ENCODE measurements at regions not wholly inside any gene's neighbourhood (a gene's known extent, or its start where the extent isn't known, plus 50 kb on each side); places are given as distances from the start of the nearest gene placed in this dataset.

- no peak for FAIRE-seq
- 77 to 88% (median 80%) methylated on average over 7 of the region's 7 CpGs for WGBS, 3 donors
- no peak overlapping the region for H3K27ac ChIP-seq (ENCODE audit: low read depth in 1 of 3, low read length in 2 of 3)
Measured at GRCh38 chr20:41932431-41932830, 314.3 kb upstream of the CHD6 start.

GRCh38 chr20:41927655-41928054, 309.5 kb upstream of the CHD6 start:
- Histone ChIP-seq H3K27ac (ENCODE audit: low read depth in 1 of 3, low read length in 2 of 3) (no peak overlapping the region), H3K36me3 (ENCODE audit: control insufficient read depth in 3 of 3, insufficient read depth in 2 of 3, low read depth in 1 of 3, low read length in 3 of 3) (no peaks in the 10 kb centered on the region), H3K27me3 (ENCODE audit: control insufficient read depth in 3 of 3, insufficient read depth in 3 of 3, low read length in 3 of 3) (peaks cover 0 to 2% (median 0%) of the 10 kb centered on the region in 3 donors), H3K4me3 (ENCODE audit: low read depth in 1 of 3, low read length in 3 of 3) (no peak overlapping the region), H3K4me1 (ENCODE audit: control insufficient read depth in 3 of 3, insufficient read depth in 2 of 3, low read depth in 1 of 3, low read length in 2 of 3) (no peaks in the 10 kb centered on the region), H3K9me3 (ENCODE audit: control insufficient read depth in 2 of 2, insufficient read depth in 1 of 2, low read depth in 1 of 2, low read length in 1 of 2) (no peaks in the 10 kb centered on the region)
- DNase-seq (no peak), FAIRE-seq (no peak)
- 54 to 74% (median 58%) methylated on average over 2 of the region's 2 CpGs for WGBS, 3 donors

More at GRCh38 chr20:41932431-41932830, 314.3 kb upstream of the CHD6 start:
- Histone ChIP-seq H3K36me3 (ENCODE audit: control insufficient read depth in 3 of 3, insufficient read depth in 2 of 3, low read depth in 1 of 3, low read length in 3 of 3) (no peaks in the 10 kb centered on the region), H3K4me3 (ENCODE audit: low read depth in 1 of 3, low read length in 3 of 3) (no peak overlapping the region), H3K4me1 (ENCODE audit: control insufficient read depth in 3 of 3, insufficient read depth in 2 of 3, low read depth in 1 of 3, low read length in 2 of 3) (no peaks in the 10 kb centered on the region), H3K27me3 (ENCODE audit: control insufficient read depth in 3 of 3, insufficient read depth in 3 of 3, low read length in 3 of 3) (no peaks in the 10 kb centered on the region), H3K9me3 (ENCODE audit: control insufficient read depth in 2 of 2, insufficient read depth in 1 of 2, low read depth in 1 of 2, low read length in 1 of 2) (no peaks in the 10 kb centered on the region)
- no peak for DNase-seq

GRCh38 chr20:41927189-41927588, 309.0 kb upstream of the CHD6 start:
- peaks cover 0 to 2% (median 0%) of the 10 kb centered on the region in 3 donors for H3K27me3 ChIP-seq (ENCODE audit: control insufficient read depth in 3 of 3, insufficient read depth in 3 of 3, low read length in 3 of 3)
- H3K4me1 ChIP-seq (ENCODE audit: control insufficient read depth in 3 of 3, insufficient read depth in 2 of 3, low read depth in 1 of 3, low read length in 2 of 3), result no peaks in the 10 kb centered on the region
- WGBS, 3 donors, result 78 to 87% (median 83%) methylated on average over 2 of the region's 2 CpGs
- H3K4me3 ChIP-seq (ENCODE audit: low read depth in 1 of 3, low read length in 3 of 3), result no peak overlapping the region
- FAIRE-seq (no peak), DNase-seq (no peak)
- no peak overlapping the region for H3K27ac ChIP-seq (ENCODE audit: low read depth in 1 of 3, low read length in 2 of 3)
- H3K36me3 ChIP-seq (ENCODE audit: control insufficient read depth in 3 of 3, insufficient read depth in 2 of 3, low read depth in 1 of 3, low read length in 3 of 3), result no peaks in the 10 kb centered on the region
- no peaks in the 10 kb centered on the region for H3K9me3 ChIP-seq (ENCODE audit: control insufficient read depth in 2 of 2, insufficient read depth in 1 of 2, low read depth in 1 of 2, low read length in 1 of 2)

- H3K4me3 ChIP-seq (ENCODE audit: low read depth in 1 of 3, low read length in 3 of 3), result no peak overlapping the region
- no peaks in the 10 kb centered on the region for H3K36me3 ChIP-seq (ENCODE audit: control insufficient read depth in 3 of 3, insufficient read depth in 2 of 3, low read depth in 1 of 3, low read length in 3 of 3)
- H3K4me1 ChIP-seq (ENCODE audit: control insufficient read depth in 3 of 3, insufficient read depth in 2 of 3, low read depth in 1 of 3, low read length in 2 of 3), result no peaks in the 10 kb centered on the region
- H3K27me3 ChIP-seq (ENCODE audit: control insufficient read depth in 3 of 3, insufficient read depth in 3 of 3, low read length in 3 of 3), result peaks cover 0 to 2% (median 0%) of the 10 kb centered on the region in 3 donors
- FAIRE-seq (no peak), DNase-seq (no peak)
- H3K27ac ChIP-seq (ENCODE audit: low read depth in 1 of 3, low read length in 2 of 3), result no peak overlapping the region
- 61 to 78% (median 63%) methylated on average over 4 of the region's 4 CpGs for WGBS, 3 donors
- no peaks in the 10 kb centered on the region for H3K9me3 ChIP-seq (ENCODE audit: control insufficient read depth in 2 of 2, insufficient read depth in 1 of 2, low read depth in 1 of 2, low read length in 1 of 2)
Measured at GRCh38 chr20:41925476-41925875, 307.3 kb upstream of the CHD6 start.

- no peaks in the 10 kb centered on the region for H3K4me1 ChIP-seq (ENCODE audit: control insufficient read depth in 3 of 3, insufficient read depth in 2 of 3, low read depth in 1 of 3, low read length in 2 of 3)
- no peaks in the 10 kb centered on the region for H3K36me3 ChIP-seq (ENCODE audit: control insufficient read depth in 3 of 3, insufficient read depth in 2 of 3, low read depth in 1 of 3, low read length in 3 of 3)
- H3K4me3 ChIP-seq (ENCODE audit: low read depth in 1 of 3, low read length in 3 of 3), result no peak overlapping the region
- FAIRE-seq (no peak), DNase-seq (no peak)
- no peaks in the 10 kb centered on the region for H3K9me3 ChIP-seq (ENCODE audit: control insufficient read depth in 2 of 2, insufficient read depth in 1 of 2, low read depth in 1 of 2, low read length in 1 of 2)
- peaks cover 0 to 2% (median 0%) of the 10 kb centered on the region in 3 donors for H3K27me3 ChIP-seq (ENCODE audit: control insufficient read depth in 3 of 3, insufficient read depth in 3 of 3, low read length in 3 of 3)
- no peak overlapping the region for H3K27ac ChIP-seq (ENCODE audit: low read depth in 1 of 3, low read length in 2 of 3)
- WGBS, 3 donors, result 6 to 24% (median 9%) methylated on average over 1 of the region's 1 CpG
Measured at GRCh38 chr20:41923624-41924023, 305.4 kb upstream of the CHD6 start.

- Histone ChIP-seq H3K4me3 (ENCODE audit: low read depth in 1 of 3, low read length in 3 of 3) (no peak overlapping the region), H3K36me3 (ENCODE audit: control insufficient read depth in 3 of 3, insufficient read depth in 2 of 3, low read depth in 1 of 3, low read length in 3 of 3) (no peaks in the 10 kb centered on the region), H3K9me3 (ENCODE audit: control insufficient read depth in 2 of 2, insufficient read depth in 1 of 2, low read depth in 1 of 2, low read length in 1 of 2) (no peaks in the 10 kb centered on the region), H3K4me1 (ENCODE audit: control insufficient read depth in 3 of 3, insufficient read depth in 2 of 3, low read depth in 1 of 3, low read length in 2 of 3) (no peaks in the 10 kb centered on the region), H3K27me3 (ENCODE audit: control insufficient read depth in 3 of 3, insufficient read depth in 3 of 3, low read length in 3 of 3) (no peaks in the 10 kb centered on the region), H3K27ac (ENCODE audit: low read depth in 1 of 3, low read length in 2 of 3) (no peak overlapping the region)
- DNase-seq (no peak), FAIRE-seq (no peak)
Measured at GRCh38 chr20:41913146-41913545, 295.0 kb upstream of the CHD6 start.

- no peaks in the 10 kb centered on the region for H3K4me1 ChIP-seq (ENCODE audit: control insufficient read depth in 3 of 3, insufficient read depth in 2 of 3, low read depth in 1 of 3, low read length in 2 of 3)
- DNase-seq, result no peak
- no peak overlapping the region for H3K4me3 ChIP-seq (ENCODE audit: low read depth in 1 of 3, low read length in 3 of 3)
- 55 to 73% (median 65%) methylated on average over 1 of the region's 1 CpG for WGBS, 3 donors
- H3K9me3 ChIP-seq (ENCODE audit: control insufficient read depth in 2 of 2, insufficient read depth in 1 of 2, low read depth in 1 of 2, low read length in 1 of 2), result no peaks in the 10 kb centered on the region
- H3K27me3 ChIP-seq (ENCODE audit: control insufficient read depth in 3 of 3, insufficient read depth in 3 of 3, low read length in 3 of 3), result no peaks in the 10 kb centered on the region
- no peak overlapping the region for H3K27ac ChIP-seq (ENCODE audit: low read depth in 1 of 3, low read length in 2 of 3)
- H3K36me3 ChIP-seq (ENCODE audit: control insufficient read depth in 3 of 3, insufficient read depth in 2 of 3, low read depth in 1 of 3, low read length in 3 of 3), result no peaks in the 10 kb centered on the region
- FAIRE-seq, result no peak
Measured at GRCh38 chr20:41910558-41910957, 292.4 kb upstream of the CHD6 start.

- H3K36me3 ChIP-seq (ENCODE audit: control insufficient read depth in 3 of 3, insufficient read depth in 2 of 3, low read depth in 1 of 3, low read length in 3 of 3), result no peaks in the 10 kb centered on the region
- no peaks in the 10 kb centered on the region for H3K27me3 ChIP-seq (ENCODE audit: control insufficient read depth in 3 of 3, insufficient read depth in 3 of 3, low read length in 3 of 3)
- H3K27ac ChIP-seq (ENCODE audit: low read depth in 1 of 3, low read length in 2 of 3), result no peak overlapping the region
- FAIRE-seq, result no peak
- no peaks in the 10 kb centered on the region for H3K4me1 ChIP-seq (ENCODE audit: control insufficient read depth in 3 of 3, insufficient read depth in 2 of 3, low read depth in 1 of 3, low read length in 2 of 3)
- H3K4me3 ChIP-seq (ENCODE audit: low read depth in 1 of 3, low read length in 3 of 3), result no peak overlapping the region
- DNase-seq, result no peak
- 64 to 87% (median 81%) methylated on average over 4 of the region's 4 CpGs for WGBS, 3 donors
- no peaks in the 10 kb centered on the region for H3K9me3 ChIP-seq (ENCODE audit: control insufficient read depth in 2 of 2, insufficient read depth in 1 of 2, low read depth in 1 of 2, low read length in 1 of 2)
Measured at GRCh38 chr20:41905199-41905598, 287.0 kb upstream of the CHD6 start.

- Histone ChIP-seq H3K4me1 (ENCODE audit: control insufficient read depth in 3 of 3, insufficient read depth in 2 of 3, low read depth in 1 of 3, low read length in 2 of 3) (no peaks in the 10 kb centered on the region), H3K9me3 (ENCODE audit: control insufficient read depth in 2 of 2, insufficient read depth in 1 of 2, low read depth in 1 of 2, low read length in 1 of 2) (no peaks in the 10 kb centered on the region), H3K4me3 (ENCODE audit: low read depth in 1 of 3, low read length in 3 of 3) (no peak overlapping the region), H3K27me3 (ENCODE audit: control insufficient read depth in 3 of 3, insufficient read depth in 3 of 3, low read length in 3 of 3) (no peaks in the 10 kb centered on the region), H3K36me3 (ENCODE audit: control insufficient read depth in 3 of 3, insufficient read depth in 2 of 3, low read depth in 1 of 3, low read length in 3 of 3) (no peaks in the 10 kb centered on the region), H3K27ac (ENCODE audit: low read depth in 1 of 3, low read length in 2 of 3) (no peak overlapping the region)
- DNase-seq, result no peak
- WGBS, 3 donors, result 58 to 77% (median 77%) methylated on average over 4 of the region's 4 CpGs
- FAIRE-seq, result no peak
Measured at GRCh38 chr20:41903586-41903985, 285.4 kb upstream of the CHD6 start.

All from small intestine (tissue), 7 donors.